Uterus (tissue), 2 donors: ENCODE measurements at regions not wholly inside any gene's neighbourhood (a gene's known extent, or its start where the extent isn't known, plus 50 kb on each side); places are given as distances from the start of the nearest gene placed in this dataset.
"Not testable (repeated sequence)": the region's sequence is repeated elsewhere in the genome, so short reads cannot be mapped to it uniquely, and the experiment has no call there.

Experiments used
- POLR2A ChIP-seq, 2 donors: fragments of 450-650 bp; IDR thresholded peaks; one replicate each; pipeline ENCODE4 v1.6.1; 2016; ENCODE audit warnings: antibody characterized with exemption in 2 of 2, mild to moderate bottlenecking in 1 of 2, moderate library complexity in 1 of 2
- TF ChIP-seq, protein P1 (sequence below), 4 experiments: fragments of 200-600 bp in 2 of 4; fragments of 450-650 bp in 2 of 4; sonication (generic) in 2 of 4; IDR thresholded peaks; one replicate each; pipeline ENCODE4 v1.5.1; 2016 to 2019; ENCODE audit warnings: antibody characterized with exemption in 4 of 4, mild to moderate bottlenecking in 2 of 4, moderate library complexity in 1 of 4

DNA sequence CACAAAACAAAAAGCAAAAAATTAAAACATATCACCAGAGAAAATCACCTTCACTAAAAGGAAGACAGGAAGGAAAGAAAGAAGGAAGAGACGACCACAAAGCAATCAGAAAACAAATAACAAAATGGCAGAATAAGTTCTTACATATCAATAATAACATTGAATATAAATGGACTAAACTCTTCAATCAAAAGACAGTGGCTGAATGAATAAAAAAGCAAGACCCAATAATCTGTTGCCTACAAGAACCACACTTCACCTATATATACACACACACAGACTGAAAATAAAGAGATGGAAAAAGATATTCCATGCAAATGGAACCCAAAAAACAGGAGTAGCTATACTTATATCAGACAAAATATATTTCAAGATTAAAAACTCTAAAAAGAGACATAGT lies 124.5 kb downstream of the ACTL7B start:
- TF ChIP-seq, protein P1, sequence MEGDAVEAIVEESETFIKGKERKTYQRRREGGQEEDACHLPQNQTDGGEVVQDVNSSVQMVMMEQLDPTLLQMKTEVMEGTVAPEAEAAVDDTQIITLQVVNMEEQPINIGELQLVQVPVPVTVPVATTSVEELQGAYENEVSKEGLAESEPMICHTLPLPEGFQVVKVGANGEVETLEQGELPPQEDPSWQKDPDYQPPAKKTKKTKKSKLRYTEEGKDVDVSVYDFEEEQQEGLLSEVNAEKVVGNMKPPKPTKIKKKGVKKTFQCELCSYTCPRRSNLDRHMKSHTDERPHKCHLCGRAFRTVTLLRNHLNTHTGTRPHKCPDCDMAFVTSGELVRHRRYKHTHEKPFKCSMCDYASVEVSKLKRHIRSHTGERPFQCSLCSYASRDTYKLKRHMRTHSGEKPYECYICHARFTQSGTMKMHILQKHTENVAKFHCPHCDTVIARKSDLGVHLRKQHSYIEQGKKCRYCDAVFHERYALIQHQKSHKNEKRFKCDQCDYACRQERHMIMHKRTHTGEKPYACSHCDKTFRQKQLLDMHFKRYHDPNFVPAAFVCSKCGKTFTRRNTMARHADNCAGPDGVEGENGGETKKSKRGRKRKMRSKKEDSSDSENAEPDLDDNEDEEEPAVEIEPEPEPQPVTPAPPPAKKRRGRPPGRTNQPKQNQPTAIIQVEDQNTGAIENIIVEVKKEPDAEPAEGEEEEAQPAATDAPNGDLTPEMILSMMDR (IDR thresholded peaks at IDR 0.05) = not testable (repeated sequence)
- TF ChIP-seq POLR2A (IDR thresholded peaks at IDR 0.05) = not testable (repeated sequence)
